Amygdala (tissue), 56 donors: ENCODE measurements at regions not wholly inside any gene's neighbourhood (a gene's known extent, or its start where the extent isn't known, plus 50 kb on each side); places are given as distances from the start of the nearest gene placed in this dataset.
A peak's percentile ranks its signal among the peaks of the same experiment; 100 is the strongest.

ENCODE experiments used
- DNase-seq, 56 donors: peaks; one replicate each; lab custom pipeline; 2025; lab: John Stamatoyannopoulos, UW

DNA sequence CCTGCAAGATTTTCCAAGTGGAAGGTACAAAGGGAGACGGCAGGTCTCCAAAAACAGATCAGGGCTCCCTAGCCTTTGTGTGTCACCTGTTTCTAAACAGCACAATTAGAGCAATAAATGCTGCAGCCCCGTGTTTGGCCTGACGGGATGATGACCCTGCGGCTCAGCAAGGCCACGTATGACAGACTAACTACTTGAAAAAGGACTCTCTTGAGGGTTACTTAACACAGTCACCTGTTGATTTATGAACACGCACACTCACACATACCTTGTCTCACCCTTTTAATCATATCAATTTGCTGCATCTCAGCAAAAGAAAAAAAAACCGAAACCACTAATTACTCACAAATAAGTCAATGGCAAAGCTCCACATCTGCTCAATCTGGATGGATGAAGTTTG, 199.6 kb upstream of the GAS1 start:
- no peak for DNase-seq

DNA sequence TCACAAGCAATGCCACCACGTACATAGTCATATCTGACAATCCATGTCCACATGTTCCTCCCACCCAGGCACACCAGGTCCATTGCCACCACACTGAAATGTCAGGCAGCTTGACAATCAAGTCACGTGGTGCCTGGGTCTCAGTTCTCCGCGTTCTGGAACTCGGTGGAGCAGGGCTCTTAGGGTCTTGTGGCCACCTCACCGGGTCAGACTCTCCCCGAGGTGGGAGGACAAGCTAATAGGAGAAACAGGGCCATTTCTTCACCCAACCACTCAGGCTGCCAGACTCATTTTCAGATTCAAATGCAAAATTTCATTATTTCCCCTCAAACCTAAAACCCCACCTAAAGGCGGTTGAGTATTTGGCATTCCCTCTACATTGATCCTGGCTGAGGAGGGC, 200.5 kb upstream of the GAS1 start:
- DNase-seq: peak in 11 of 56 donors; percentile 4 to 67 (median 32)

DNA sequence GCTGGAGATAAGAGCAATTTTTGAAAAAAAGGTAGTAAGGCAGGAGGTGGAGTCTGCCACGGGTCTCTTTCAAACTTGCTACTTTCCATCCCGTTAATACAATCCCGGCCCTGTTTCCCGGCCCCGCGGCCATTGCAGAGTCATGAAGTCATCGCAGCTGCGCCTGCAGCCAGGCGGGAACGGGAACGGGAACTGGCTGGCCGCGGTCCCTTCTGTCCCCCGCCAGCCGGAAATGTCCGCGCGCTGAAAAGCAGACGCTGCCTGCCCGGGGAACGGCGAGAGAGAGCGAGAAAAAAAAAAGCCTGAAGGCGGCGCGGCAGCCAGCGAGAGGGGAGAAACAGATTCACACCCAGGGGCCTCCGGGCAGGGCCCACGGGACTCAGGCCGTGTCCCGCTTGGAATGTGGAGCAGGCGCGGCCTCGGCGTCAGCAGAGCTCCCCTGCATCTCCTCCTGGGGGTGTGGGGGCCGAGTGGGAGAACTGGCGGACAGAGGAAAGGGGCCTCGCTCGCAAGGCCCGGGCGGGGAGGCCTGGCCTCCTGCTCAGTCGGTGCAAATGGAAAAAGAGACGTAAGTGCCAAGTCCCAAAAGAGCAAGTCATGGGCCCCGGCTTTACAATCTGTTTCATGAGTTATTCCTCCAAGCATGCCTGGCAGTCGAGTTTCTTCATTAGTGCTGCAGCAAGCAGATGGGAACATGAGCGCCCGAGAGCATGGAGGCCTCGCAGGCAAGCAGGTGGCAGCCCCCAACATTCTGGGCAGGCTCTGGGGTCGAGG, 201.2 kb upstream of the GAS1 start:
- DNase-seq: peak; percentile 25 to 96 (median 76)

GRCh38 chr9:87149799-87150198, 202.5 kb upstream of the GAS1 start:
- no peak for DNase-seq

DNA sequence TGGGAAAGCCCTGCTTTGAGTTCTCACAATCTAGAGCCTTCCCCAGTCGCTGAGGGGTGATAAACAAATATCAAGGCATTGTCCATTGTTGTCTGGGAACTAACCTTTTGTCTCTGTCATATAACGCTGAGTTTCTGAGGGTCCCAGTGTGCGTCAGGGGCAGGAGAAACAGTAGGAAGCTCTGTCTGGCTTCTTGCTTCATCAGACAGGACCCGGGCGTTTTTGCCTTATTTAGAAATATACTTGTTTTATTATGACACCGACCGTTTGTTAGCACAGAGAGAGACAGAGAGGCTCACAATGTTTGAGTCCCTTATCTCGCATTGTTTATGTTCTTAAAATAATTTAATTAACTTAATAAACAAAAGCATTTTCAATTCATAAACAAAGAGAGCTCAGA, 204.9 kb upstream of the GAS1 start:
- DNase-seq: peak in 2 of 56 donors; percentile 1 to 14

- no peak for DNase-seq
Measured at GRCh38 chr9:87156247-87156646, 208.9 kb upstream of the GAS1 start.

GRCh38 chr9:87157366-87158031, 210.2 kb upstream of the GAS1 start:
- DNase-seq: no peak

GRCh38 chr9:87158765-87159164, 211.5 kb upstream of the GAS1 start:
- no peak for DNase-seq

- peak in 2 of 56 donors; percentile 2 to 5 for DNase-seq
Measured at GRCh38 chr9:87160148-87161102, 213.1 kb upstream of the GAS1 start.

- no peak for DNase-seq
Measured at GRCh38 chr9:87167161-87167560, 219.9 kb upstream of the GAS1 start.

DNA sequence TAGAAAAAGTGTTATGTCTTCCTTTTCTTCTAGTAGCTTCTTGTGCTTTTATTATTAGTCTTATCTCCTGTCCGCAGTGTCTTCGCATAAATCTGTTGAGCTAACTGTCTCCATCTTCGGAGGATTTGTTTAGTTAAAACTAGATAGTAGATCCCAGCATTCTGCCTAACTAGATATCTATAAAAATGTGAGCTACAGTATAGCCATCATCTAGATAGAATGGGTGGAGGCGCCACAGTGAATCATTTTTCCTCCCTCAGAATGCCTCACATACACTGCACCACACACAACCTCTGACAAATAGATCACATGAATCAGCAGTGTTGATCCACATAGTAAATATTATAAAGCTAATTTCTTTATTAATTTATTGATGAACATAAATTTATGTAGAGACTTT, 220.3 kb upstream of the GAS1 start:
- no peak for DNase-seq

GRCh38 chr9:87178302-87178701, 231.0 kb upstream of the GAS1 start:
- DNase-seq: no peak

DNA sequence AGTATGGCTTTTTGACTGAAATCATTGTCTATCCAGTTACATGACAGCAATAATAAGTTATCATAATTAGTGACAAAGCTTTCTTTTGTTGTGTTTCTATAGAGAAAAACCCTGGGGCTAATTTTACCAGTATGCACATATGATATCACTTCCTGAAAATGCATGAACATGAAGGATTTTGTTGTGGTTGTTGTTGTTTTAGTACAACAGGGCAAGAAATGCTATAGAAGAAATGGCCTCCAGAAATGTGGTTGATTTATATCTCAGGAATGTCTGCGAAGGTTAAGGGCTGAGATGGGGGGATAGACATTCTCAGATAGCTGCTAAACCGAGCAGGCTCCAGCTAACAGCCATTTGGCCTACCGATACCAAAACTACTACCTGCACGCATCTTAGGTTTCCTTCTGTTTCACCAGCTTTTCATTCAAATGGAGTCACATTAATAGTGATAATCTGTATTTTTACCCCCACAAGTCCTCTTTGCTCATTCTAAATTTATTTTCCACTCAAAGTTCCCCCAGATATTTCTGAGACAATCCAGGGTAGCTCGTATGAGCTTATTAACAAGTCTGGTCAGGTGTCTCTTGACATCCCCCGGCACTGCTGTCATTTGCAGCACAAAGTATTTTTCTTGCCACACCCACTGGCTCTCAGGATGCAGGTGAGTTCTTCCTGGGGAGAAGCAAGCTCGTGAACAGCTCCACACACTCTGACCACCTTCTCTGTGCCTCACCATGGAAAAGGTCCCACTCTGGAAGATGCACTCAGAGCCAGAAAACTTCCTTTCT, 232.4 kb upstream of the GAS1 start:
- DNase-seq: no peak

GRCh38 chr9:87180361-87180760, 233.1 kb upstream of the GAS1 start:
- DNase-seq: no peak

DNA sequence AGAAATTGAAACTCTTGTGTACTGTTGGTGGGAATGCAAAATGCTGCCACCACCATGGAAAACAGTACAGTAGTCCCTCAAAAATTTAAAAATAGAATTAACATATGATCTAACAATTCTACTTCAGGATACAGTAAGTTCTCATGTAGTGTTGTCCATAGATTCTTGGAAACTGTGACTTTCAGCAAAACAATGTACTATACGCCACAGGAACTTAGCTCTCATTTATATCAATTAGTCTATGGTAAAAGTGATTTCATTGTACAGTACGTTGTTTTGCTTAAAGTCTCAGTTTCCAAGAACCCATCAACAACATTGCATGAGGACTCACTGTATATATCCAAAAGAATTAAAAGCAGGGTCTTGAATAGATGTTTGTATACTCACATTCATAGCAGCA, 233.5 kb upstream of the GAS1 start:
- no peak for DNase-seq

DNA sequence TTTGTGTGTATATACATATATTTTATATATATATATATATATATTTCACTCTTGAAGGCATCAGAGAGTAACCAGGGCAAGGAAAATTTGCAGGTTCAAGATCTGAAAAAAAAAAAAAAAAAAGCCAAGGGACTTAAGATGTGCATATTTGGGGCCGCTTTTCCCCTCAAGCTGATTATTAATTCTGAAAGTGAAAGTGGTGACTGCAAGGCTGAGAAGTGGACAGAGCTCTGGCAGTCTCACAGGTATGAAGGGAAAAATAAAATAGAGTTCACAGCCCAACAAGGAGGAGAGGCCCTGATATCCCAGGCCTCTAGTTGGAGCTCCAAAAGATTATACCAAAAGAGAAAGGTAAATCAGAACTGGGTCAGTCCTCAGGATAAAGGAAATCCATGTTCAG, 234.4 kb upstream of the GAS1 start:
- no peak for DNase-seq

- no peak for DNase-seq
Measured at GRCh38 chr9:87184956-87185642, 237.8 kb upstream of the GAS1 start.

DNA sequence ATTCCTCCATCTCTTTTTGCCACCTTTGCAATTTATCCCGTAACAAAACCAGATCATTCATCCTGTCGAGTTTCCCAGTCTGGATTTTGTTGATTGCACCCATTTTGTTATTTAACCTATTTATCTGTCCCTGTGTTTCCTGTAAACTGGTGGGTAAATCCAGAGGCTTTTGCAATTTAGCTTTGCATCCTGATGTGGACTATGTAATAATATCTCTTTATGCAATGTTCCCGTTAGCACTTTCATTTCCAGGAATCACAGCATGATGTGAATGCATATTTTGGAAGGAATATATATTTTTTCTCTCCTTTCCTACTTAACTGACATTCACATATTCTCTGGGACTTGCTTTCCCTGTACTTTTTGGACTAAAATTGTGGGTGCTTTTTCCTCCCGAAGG, 240.3 kb upstream of the GAS1 start:
- no peak for DNase-seq

- DNase-seq: no peak
Measured at GRCh38 chr9:87189006-87189405, 241.7 kb upstream of the GAS1 start.

DNA sequence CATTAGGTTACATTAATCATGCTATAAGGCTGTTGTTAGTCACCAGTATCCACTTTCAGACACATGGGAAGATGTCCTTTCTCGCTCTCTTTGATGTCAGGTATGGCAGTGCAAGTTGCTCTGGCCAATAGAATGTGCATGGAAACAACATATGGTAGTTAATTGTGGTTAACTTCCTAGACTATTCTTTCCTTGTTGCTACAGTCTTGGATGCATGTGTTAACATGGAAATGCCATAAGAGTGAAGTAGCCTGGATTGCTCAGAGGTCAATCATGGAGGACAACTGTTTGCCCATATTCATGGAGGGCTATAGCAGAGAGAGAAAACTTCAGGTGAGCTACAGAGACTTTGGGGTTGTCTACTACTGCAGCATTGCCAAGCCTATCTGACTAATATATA, 245.8 kb upstream of the GAS1 start:
- no peak for DNase-seq
